ENCODE measurements at regions not wholly inside any gene's neighbourhood (a gene's known extent, or its start where the extent isn't known, plus 50 kb on each side); places are given as distances from the start of the nearest gene placed in this dataset.

DNA sequence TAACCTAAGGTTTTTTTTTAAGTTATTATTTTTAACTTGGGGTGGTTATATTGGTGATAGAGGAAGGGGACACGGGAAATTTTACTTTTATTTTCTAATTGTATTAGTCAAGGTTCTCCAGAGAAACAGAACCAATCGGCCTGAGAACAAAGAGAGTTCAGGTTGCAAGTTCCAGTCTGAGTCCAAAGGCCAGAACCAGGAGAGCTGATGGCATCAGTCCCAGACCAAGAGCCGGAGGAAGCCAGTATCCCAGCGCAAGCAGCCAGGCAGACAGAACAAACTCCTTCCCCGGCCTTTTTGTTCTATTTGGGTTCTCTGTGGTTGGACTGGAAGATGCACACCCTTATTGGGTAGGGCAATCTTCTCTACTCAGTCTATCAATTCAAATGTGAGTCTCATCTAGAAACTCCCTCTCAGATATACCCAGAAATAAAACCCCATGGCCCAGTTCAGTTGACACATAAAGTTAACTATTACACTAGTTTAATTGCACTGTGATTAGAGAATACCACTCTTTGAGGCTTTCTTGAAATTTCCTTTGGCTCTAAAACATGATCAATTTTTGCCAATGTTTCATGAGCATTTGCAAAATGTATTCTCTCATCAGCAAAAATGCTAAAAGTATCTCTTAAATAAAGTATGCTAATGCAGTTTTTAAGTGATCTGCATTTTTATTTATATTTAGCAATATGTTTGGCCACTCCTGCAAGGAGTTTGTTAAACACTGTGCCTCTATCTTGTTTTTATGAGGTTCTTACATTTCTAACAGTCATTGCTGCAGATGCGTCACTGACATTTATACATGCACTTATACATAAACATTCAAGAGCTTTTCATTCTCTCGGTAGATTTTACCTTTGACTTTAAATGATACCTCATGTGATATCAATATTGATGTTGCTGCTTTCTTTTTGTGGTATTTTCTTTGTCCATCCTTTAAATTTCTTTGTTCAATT, 103.2 kb upstream of the SSTR4 start:
- Histone ChIP-seq H3K23ac (ENCODE audit: low read length) (no peak overlapping the region), H3K9ac (ENCODE audit: low read length) (no peak overlapping the region), H2AK5ac (ENCODE audit: low read length) (no peak overlapping the region), H2BK15ac (replicated peaks; ENCODE audit: low read depth) (no peak overlapping the region), H3K27me3 (ENCODE audit: insufficient read depth, low read length, poor library complexity) (no peaks in the 10 kb centered on the region), H3K27ac (ENCODE audit: low read depth, low read length) (no peak overlapping the region), H3K18ac (ENCODE audit: low read length) (no peak overlapping the region), H2BK5ac (ENCODE audit: low read length) (no peak overlapping the region), H3K4me3 (ENCODE audit: low read length) (no peak overlapping the region), H4K8ac (ENCODE audit: low read depth, low read length) (no peak overlapping the region), H3K79me2 (ENCODE audit: control insufficient read depth, insufficient read depth, low read length) (no peaks in the 10 kb centered on the region), H3K4me1 (ENCODE audit: control insufficient read depth, low read depth, low read length) (no peaks in the 10 kb centered on the region), H3K56ac (ENCODE audit: low read length) (no peak overlapping the region), H3K36me3 (ENCODE audit: control insufficient read depth, insufficient read depth, low read length) (no peaks in the 10 kb centered on the region), H3K79me1 (ENCODE audit: low read length) (no peaks in the 10 kb centered on the region), H2BK120ac (ENCODE audit: low read depth, low read length) (no peak overlapping the region), H4K5ac (ENCODE audit: low read length) (no peak overlapping the region), H3K4ac (ENCODE audit: low read depth, low read length) (no peak overlapping the region), H3K4me2 (ENCODE audit: low read length) (no peak overlapping the region)
- DNase-seq, result no peak
- WGBS (ENCODE audit: extremely low coverage, insufficient coverage, low lambda C conversion rate), result no CpG with 5 or more reads among the region's 7 CpGs

DNA sequence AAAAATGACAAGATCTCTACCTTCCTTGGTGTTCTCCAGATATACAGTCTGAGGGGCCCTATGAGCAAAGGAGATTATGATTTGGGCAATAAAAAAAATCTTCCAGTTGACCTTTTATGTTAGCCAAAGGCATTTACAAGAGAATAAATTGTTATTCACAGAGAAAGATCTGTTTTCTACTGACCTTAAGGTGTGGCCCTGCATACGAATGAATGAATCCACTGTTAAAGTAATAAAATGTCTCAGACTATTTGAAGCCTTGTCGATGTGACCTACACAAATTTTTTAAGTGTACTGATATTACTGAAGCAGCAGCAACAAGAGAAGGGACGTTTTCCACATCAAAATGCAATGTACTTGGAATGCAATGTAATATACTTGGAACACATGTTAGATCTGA, 95.9 kb upstream of the SSTR4 start:
- H3K79me2 ChIP-seq (ENCODE audit: control insufficient read depth, insufficient read depth, low read length), result no peaks in the 10 kb centered on the region
- H3K23ac ChIP-seq (ENCODE audit: low read length), result no peak overlapping the region
- WGBS (ENCODE audit: extremely low coverage, insufficient coverage, low lambda C conversion rate), result no CpG with 5 or more reads among the region's 3 CpGs
- no peak overlapping the region for H4K8ac ChIP-seq (ENCODE audit: low read depth, low read length)
- no peak overlapping the region for H3K18ac ChIP-seq (ENCODE audit: low read length)
- no peaks in the 10 kb centered on the region for H3K36me3 ChIP-seq (ENCODE audit: control insufficient read depth, insufficient read depth, low read length)
- H2BK120ac ChIP-seq (ENCODE audit: low read depth, low read length), result no peak overlapping the region
- DNase-seq, result no peak
- H3K4me3 ChIP-seq (ENCODE audit: low read length), result no peak overlapping the region
- no peak overlapping the region for H3K4ac ChIP-seq (ENCODE audit: low read depth, low read length)
- no peaks in the 10 kb centered on the region for H3K27me3 ChIP-seq (ENCODE audit: insufficient read depth, low read length, poor library complexity)
- H3K56ac ChIP-seq (ENCODE audit: low read length), result no peak overlapping the region
- no peak overlapping the region for H3K4me2 ChIP-seq (ENCODE audit: low read length)
- H3K27ac ChIP-seq (ENCODE audit: low read depth, low read length), result no peak overlapping the region
- no peak overlapping the region for H3K9ac ChIP-seq (ENCODE audit: low read length)
- H2AK5ac ChIP-seq (ENCODE audit: low read length), result no peak overlapping the region
- no peak overlapping the region for H4K5ac ChIP-seq (ENCODE audit: low read length)
- H2BK5ac ChIP-seq (ENCODE audit: low read length), result no peak overlapping the region
- H3K79me1 ChIP-seq (ENCODE audit: low read length), result no peaks in the 10 kb centered on the region
- H3K4me1 ChIP-seq (ENCODE audit: control insufficient read depth, low read depth, low read length), result no peaks in the 10 kb centered on the region
- no peak overlapping the region for H2BK15ac ChIP-seq (replicated peaks; ENCODE audit: low read depth)

DNA sequence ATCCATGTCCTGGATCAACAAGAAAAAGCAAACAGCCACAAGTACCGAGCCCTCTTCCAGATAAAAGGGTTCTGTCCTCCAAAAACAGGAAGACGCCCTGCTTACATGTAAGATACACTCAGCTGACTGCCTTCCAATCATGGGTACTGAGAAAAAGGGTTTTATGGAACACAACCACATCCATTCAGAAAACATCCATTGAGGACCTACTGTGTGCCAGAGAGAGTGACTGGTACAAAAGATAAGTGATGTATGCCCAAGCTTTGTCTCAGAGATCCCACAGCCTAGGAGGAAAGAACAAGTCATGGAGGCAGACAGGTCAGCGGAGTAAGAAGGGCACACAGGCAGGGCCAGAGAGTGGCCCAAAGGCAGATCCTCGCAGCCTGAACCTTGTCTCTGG, 94.8 kb upstream of the SSTR4 start:
- no peak overlapping the region for H2BK5ac ChIP-seq (ENCODE audit: low read length)
- no peak overlapping the region for H3K23ac ChIP-seq (ENCODE audit: low read length)
- no CpG with 5 or more reads among the region's 4 CpGs for WGBS (ENCODE audit: extremely low coverage, insufficient coverage, low lambda C conversion rate)
- no peaks in the 10 kb centered on the region for H3K36me3 ChIP-seq (ENCODE audit: control insufficient read depth, insufficient read depth, low read length)
- no peak overlapping the region for H3K4me3 ChIP-seq (ENCODE audit: low read length)
- no peak overlapping the region for H4K5ac ChIP-seq (ENCODE audit: low read length)
- no peak overlapping the region for H3K4ac ChIP-seq (ENCODE audit: low read depth, low read length)
- H3K79me1 ChIP-seq (ENCODE audit: low read length), result no peaks in the 10 kb centered on the region
- H3K79me2 ChIP-seq (ENCODE audit: control insufficient read depth, insufficient read depth, low read length), result no peaks in the 10 kb centered on the region
- no peak overlapping the region for H2AK5ac ChIP-seq (ENCODE audit: low read length)
- H2BK120ac ChIP-seq (ENCODE audit: low read depth, low read length), result no peak overlapping the region
- no peak for DNase-seq
- no peak overlapping the region for H3K56ac ChIP-seq (ENCODE audit: low read length)
- H3K18ac ChIP-seq (ENCODE audit: low read length), result no peak overlapping the region
- no peaks in the 10 kb centered on the region for H3K4me1 ChIP-seq (ENCODE audit: control insufficient read depth, low read depth, low read length)
- no peak overlapping the region for H3K4me2 ChIP-seq (ENCODE audit: low read length)
- no peak overlapping the region for H4K8ac ChIP-seq (ENCODE audit: low read depth, low read length)
- H3K27ac ChIP-seq (ENCODE audit: low read depth, low read length), result no peak overlapping the region
- H2BK15ac ChIP-seq (replicated peaks; ENCODE audit: low read depth), result no peak overlapping the region
- H3K27me3 ChIP-seq (ENCODE audit: insufficient read depth, low read length, poor library complexity), result no peaks in the 10 kb centered on the region
- H3K9ac ChIP-seq (ENCODE audit: low read length), result no peak overlapping the region

DNA sequence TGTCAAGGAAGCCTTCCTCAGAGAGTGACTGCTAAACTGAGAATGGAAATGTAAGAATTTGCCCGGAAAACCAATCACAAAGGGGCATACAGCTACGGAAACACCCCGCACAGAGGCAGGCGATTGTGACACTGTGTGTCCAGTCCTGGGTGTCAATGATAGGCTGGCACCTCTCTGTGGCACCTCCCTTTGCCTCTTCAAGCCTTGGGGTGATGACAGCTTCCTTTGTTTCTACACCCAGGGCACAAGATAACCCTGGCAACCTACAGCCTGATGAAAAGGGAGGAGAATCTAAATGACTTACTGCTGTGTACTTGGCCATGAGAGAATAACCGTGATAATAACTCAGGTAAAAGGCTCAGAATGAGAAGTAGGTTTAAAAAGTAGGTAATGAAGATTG, 93.6 kb upstream of the SSTR4 start:
- H3K4me2 ChIP-seq (ENCODE audit: low read length), result no peak overlapping the region
- H2BK120ac ChIP-seq (ENCODE audit: low read depth, low read length), result no peak overlapping the region
- H3K56ac ChIP-seq (ENCODE audit: low read length), result no peak overlapping the region
- H3K4me1 ChIP-seq (ENCODE audit: control insufficient read depth, low read depth, low read length), result no peaks in the 10 kb centered on the region
- H2BK5ac ChIP-seq (ENCODE audit: low read length), result no peak overlapping the region
- no peak overlapping the region for H3K18ac ChIP-seq (ENCODE audit: low read length)
- no peak overlapping the region for H4K5ac ChIP-seq (ENCODE audit: low read length)
- H4K8ac ChIP-seq (ENCODE audit: low read depth, low read length), result no peak overlapping the region
- H3K36me3 ChIP-seq (ENCODE audit: control insufficient read depth, insufficient read depth, low read length), result no peaks in the 10 kb centered on the region
- no CpG with 5 or more reads among the region's 5 CpGs for WGBS (ENCODE audit: extremely low coverage, insufficient coverage, low lambda C conversion rate)
- H3K27me3 ChIP-seq (ENCODE audit: insufficient read depth, low read length, poor library complexity), result no peaks in the 10 kb centered on the region
- no peak for DNase-seq
- H3K4ac ChIP-seq (ENCODE audit: low read depth, low read length), result no peak overlapping the region
- no peak overlapping the region for H3K23ac ChIP-seq (ENCODE audit: low read length)
- H3K79me2 ChIP-seq (ENCODE audit: control insufficient read depth, insufficient read depth, low read length), result no peaks in the 10 kb centered on the region
- no peak overlapping the region for H2AK5ac ChIP-seq (ENCODE audit: low read length)
- no peak overlapping the region for H3K27ac ChIP-seq (ENCODE audit: low read depth, low read length)
- no peak overlapping the region for H3K4me3 ChIP-seq (ENCODE audit: low read length)
- no peaks in the 10 kb centered on the region for H3K79me1 ChIP-seq (ENCODE audit: low read length)
- H3K9ac ChIP-seq (ENCODE audit: low read length), result no peak overlapping the region
- no peak overlapping the region for H2BK15ac ChIP-seq (replicated peaks; ENCODE audit: low read depth)

DNA sequence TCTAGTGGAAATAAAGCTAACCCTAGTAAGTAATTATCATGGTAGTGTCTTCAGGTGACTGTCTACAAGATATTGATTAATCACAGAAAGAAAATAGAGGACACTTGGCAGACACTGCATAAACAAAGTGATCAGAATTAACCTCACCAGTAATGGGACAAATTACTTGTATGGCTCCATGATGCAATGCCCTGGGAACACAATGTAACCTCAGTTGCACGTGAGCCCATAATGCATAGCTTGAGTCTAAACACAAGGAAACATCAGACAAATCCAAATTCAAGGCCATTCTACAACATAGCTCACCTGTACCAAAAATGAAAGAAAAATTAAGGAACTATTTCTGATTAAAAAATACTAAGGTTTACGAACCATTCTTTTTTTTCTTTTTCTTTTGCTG, 92.4 kb upstream of the SSTR4 start:
- Histone ChIP-seq H2BK120ac (ENCODE audit: low read depth, low read length) (no peak overlapping the region), H4K8ac (ENCODE audit: low read depth, low read length) (no peak overlapping the region), H3K79me2 (ENCODE audit: control insufficient read depth, insufficient read depth, low read length) (no peaks in the 10 kb centered on the region), H3K18ac (ENCODE audit: low read length) (no peak overlapping the region), H2BK5ac (ENCODE audit: low read length) (no peak overlapping the region), H2AK5ac (ENCODE audit: low read length) (no peak overlapping the region), H3K4me2 (ENCODE audit: low read length) (no peak overlapping the region), H3K4ac (ENCODE audit: low read depth, low read length) (no peak overlapping the region), H3K4me3 (ENCODE audit: low read length) (no peak overlapping the region), H3K36me3 (ENCODE audit: control insufficient read depth, insufficient read depth, low read length) (no peaks in the 10 kb centered on the region), H3K4me1 (ENCODE audit: control insufficient read depth, low read depth, low read length) (no peaks in the 10 kb centered on the region), H4K5ac (ENCODE audit: low read length) (no peak overlapping the region), H3K27me3 (ENCODE audit: insufficient read depth, low read length, poor library complexity) (no peaks in the 10 kb centered on the region), H3K9ac (ENCODE audit: low read length) (no peak overlapping the region), H3K79me1 (ENCODE audit: low read length) (no peaks in the 10 kb centered on the region), H3K27ac (ENCODE audit: low read depth, low read length) (no peak overlapping the region), H2BK15ac (replicated peaks; ENCODE audit: low read depth) (no peak overlapping the region), H3K56ac (ENCODE audit: low read length) (no peak overlapping the region), H3K23ac (ENCODE audit: low read length) (no peak overlapping the region)
- no peak for DNase-seq
- no CpG with 5 or more reads among the region's 2 CpGs for WGBS (ENCODE audit: extremely low coverage, insufficient coverage, low lambda C conversion rate)

DNA sequence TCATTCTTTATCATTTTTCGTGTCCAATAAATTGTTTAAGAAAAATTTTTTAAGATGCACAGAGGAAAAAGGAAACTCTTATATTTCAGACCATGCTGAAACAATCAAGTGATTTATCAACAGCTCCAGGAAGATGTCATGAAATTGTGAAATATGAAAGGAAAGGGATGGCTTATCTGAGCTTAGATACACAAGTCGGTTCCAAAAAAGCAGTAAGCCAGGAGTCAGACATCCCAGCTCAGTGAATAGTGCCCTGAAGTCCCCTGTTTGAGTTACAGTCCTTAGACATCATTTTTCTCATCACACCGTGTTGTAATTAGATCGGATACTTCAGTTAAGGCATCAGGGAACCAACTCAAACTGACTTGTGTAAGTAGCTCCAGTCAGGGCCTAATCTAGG, 91.0 kb upstream of the SSTR4 start:
- Histone ChIP-seq H3K9ac (ENCODE audit: low read length) (no peak overlapping the region), H3K4me3 (ENCODE audit: low read length) (no peak overlapping the region), H3K18ac (ENCODE audit: low read length) (no peak overlapping the region), H3K27me3 (ENCODE audit: insufficient read depth, low read length, poor library complexity) (no peaks in the 10 kb centered on the region), H3K27ac (ENCODE audit: low read depth, low read length) (no peak overlapping the region), H3K79me2 (ENCODE audit: control insufficient read depth, insufficient read depth, low read length) (no peaks in the 10 kb centered on the region), H3K56ac (ENCODE audit: low read length) (no peak overlapping the region), H2AK5ac (ENCODE audit: low read length) (no peak overlapping the region), H4K8ac (ENCODE audit: low read depth, low read length) (no peak overlapping the region), H3K4me2 (ENCODE audit: low read length) (no peak overlapping the region), H3K4ac (ENCODE audit: low read depth, low read length) (no peak overlapping the region), H2BK15ac (replicated peaks; ENCODE audit: low read depth) (no peak overlapping the region), H2BK5ac (ENCODE audit: low read length) (no peak overlapping the region), H3K79me1 (ENCODE audit: low read length) (no peaks in the 10 kb centered on the region), H2BK120ac (ENCODE audit: low read depth, low read length) (no peak overlapping the region), H3K36me3 (ENCODE audit: control insufficient read depth, insufficient read depth, low read length) (no peaks in the 10 kb centered on the region), H3K4me1 (ENCODE audit: control insufficient read depth, low read depth, low read length) (no peaks in the 10 kb centered on the region), H4K5ac (ENCODE audit: low read length) (no peak overlapping the region), H3K23ac (ENCODE audit: low read length) (no peak overlapping the region)
- DNase-seq, result no peak
- no CpG with 5 or more reads among the region's 4 CpGs for WGBS (ENCODE audit: extremely low coverage, insufficient coverage, low lambda C conversion rate)

All from mesendoderm (in vitro differentiated cells).